Progenitor cell of endocrine pancreas (in vitro differentiated cells): ENCODE measurements at regions not wholly inside any gene's neighbourhood (a gene's known extent, or its start where the extent isn't known, plus 50 kb on each side); places are given as distances from the start of the nearest gene placed in this dataset.

Source experiments
- DNase-seq: peaks from one replicate; pipeline ENCODE4 v3.0.0; 2021; ENCODE audit warnings: low spot score; ENCODE audit not compliant: unreplicated experiment
- H3K27ac Mint-ChIP-seq: 2 replicates; pipeline ENCODE4 v1.8.0; 2021; ENCODE audit warnings: mild to moderate bottlenecking, moderate library complexity, mixed read lengths
- H3K27me3 Mint-ChIP-seq: 2 replicates; pipeline ENCODE4 v1.8.0; 2021; ENCODE audit warnings: mixed read lengths
- H3K36me3 Mint-ChIP-seq: 2 replicates; pipeline ENCODE4 v1.8.0; 2022; ENCODE audit warnings: mixed read lengths; ENCODE audit not compliant: insufficient read depth
- H3K4me1 Mint-ChIP-seq: 2 replicates; pipeline ENCODE4 v1.8.0; 2021; ENCODE audit warnings: low read depth, mixed read lengths
- H3K4me3 Mint-ChIP-seq: 2 replicates; pipeline ENCODE4 v1.8.0; 2021; ENCODE audit warnings: low read depth, mild to moderate bottlenecking, moderate library complexity, mixed read lengths
- H3K9me3 Mint-ChIP-seq: 2 replicates; pipeline ENCODE4 v1.8.0; 2021; ENCODE audit warnings: low read depth, mixed read lengths
- CTCF ChIP-seq: fragments of 200-600 bp; sonication (generic); IDR thresholded peaks from one replicate; pipeline ENCODE4 v1.5.0; 2021; ENCODE audit warnings: antibody characterized with exemption, mild to moderate bottlenecking; ENCODE audit not compliant: unreplicated experiment

DNA sequence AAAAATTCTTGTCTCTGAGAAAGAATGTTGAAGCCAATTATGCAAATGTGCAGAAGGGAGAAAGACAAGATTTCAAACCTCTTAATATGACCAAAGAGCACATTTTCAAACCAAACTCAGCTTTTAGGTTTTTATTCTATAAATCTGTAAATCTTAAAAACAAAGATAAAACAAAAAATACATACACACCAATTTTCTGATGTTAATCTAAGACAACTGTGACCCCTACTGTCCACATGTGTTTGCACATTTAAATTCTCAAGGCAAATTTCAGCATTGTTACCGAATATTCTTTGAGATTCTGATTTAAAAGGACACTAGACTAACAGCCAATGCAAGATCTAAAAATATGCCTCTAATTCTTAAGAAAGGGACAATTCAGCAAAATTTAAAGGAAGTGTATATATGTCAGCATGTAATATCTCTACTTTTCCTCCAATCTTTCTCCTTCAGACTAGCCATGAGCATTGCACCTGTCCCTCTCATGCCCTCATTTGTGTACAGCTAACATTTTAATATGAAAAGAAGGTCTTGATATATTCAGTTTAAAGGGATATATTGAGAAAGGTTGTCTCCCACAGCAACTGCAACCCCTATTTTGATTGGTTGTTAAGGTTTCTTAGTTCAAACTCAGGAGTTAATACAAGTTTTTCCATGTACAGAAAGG is 417.9 kb downstream of the IPMK start:
- Mint-ChIP-seq H3K4me3 (no peak overlapping the region), H3K36me3 (no peaks in the 10 kb centered on the region), H3K27me3 (no peaks in the 10 kb centered on the region), H3K27ac (no peak overlapping the region), H3K4me1 (peaks cover 13% of the 10 kb centered on the region), H3K9me3 (no peaks in the 10 kb centered on the region)
- peak; percentile 40 for TF ChIP-seq CTCF
- no peak for DNase-seq

- TF ChIP-seq CTCF: no peak
- Mint-ChIP-seq H3K4me3 (no peak overlapping the region), H3K27me3 (no peaks in the 10 kb centered on the region), H3K27ac (no peak overlapping the region), H3K9me3 (no peaks in the 10 kb centered on the region), H3K36me3 (no peaks in the 10 kb centered on the region), H3K4me1 (peaks cover 19% of the 10 kb centered on the region)
- no peak for DNase-seq
These were observed 421.2 kb downstream of the IPMK start for GRCh38 chr10:57846307-57847065.

GRCh38 chr10:57844387-57844998 is 423.2 kb downstream of the IPMK start:
- no peak for TF ChIP-seq CTCF
- Mint-ChIP-seq H3K36me3 (no peaks in the 10 kb centered on the region), H3K4me1 (peaks cover 19% of the 10 kb centered on the region), H3K9me3 (peaks cover 13% of the 10 kb centered on the region), H3K4me3 (no peak overlapping the region), H3K27me3 (no peaks in the 10 kb centered on the region), H3K27ac (no peak overlapping the region)
- no peak for DNase-seq

- Mint-ChIP-seq H3K27ac (peak overlapping the region; percentile 8), H3K4me3 (no peak overlapping the region), H3K9me3 (no peaks in the 10 kb centered on the region), H3K27me3 (no peaks in the 10 kb centered on the region), H3K4me1 (no peaks in the 10 kb centered on the region), H3K36me3 (no peaks in the 10 kb centered on the region)
- TF ChIP-seq CTCF: no peak
- no peak for DNase-seq
These were observed 436.7 kb downstream of the IPMK start for GRCh38 chr10:57830877-57831560.

GRCh38 chr10:57825015-57825414 is 442.7 kb downstream of the IPMK start:
- peaks cover 3% of the 10 kb centered on the region for H3K4me1 Mint-ChIP-seq
- no peaks in the 10 kb centered on the region for H3K9me3 Mint-ChIP-seq
- H3K27me3 Mint-ChIP-seq: no peaks in the 10 kb centered on the region
- TF ChIP-seq CTCF: no peak
- H3K36me3 Mint-ChIP-seq: no peaks in the 10 kb centered on the region
- H3K27ac Mint-ChIP-seq: no peak overlapping the region
- H3K4me3 Mint-ChIP-seq: no peak overlapping the region
- no peak for DNase-seq
